ENCODE measurements at regions not wholly inside any gene's neighbourhood (a gene's known extent, or its start where the extent isn't known, plus 50 kb on each side); places are given as distances from the start of the nearest gene placed in this dataset.
"Not testable (repeated sequence)": the region's sequence is repeated elsewhere in the genome, so short reads cannot be mapped to it uniquely, and the experiment has no call there.

DNA sequence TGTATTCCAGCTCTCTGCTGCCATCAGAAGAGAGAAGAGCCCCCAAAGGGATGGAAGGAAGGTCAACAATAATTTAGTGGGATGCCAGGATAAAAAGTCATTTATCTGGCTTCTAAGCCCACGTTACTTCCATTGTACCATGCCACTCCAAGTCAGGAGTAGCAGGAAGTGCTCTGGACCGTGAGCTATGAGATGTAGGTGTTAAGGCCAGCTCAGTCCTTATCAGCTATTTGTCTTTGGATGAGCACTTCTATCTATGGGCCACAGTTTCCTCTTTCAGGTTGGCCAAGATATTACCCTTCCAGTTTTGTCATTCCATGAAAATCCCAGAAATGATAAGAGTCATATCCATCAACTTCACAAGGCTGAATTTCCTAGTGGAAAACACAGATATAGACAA lies 119.4 kb upstream of the CACUL1 start:
- no peak for ATAC-seq
- Mint-ChIP-seq H3K27me3 (peaks cover 20% of the 10 kb centered on the region), H3K27ac (no peak overlapping the region), H3K9me3 (peaks cover 12% of the 10 kb centered on the region), H3K4me3 (no peak overlapping the region), H3K36me3 (ENCODE audit: low read depth) (no peaks in the 10 kb centered on the region), H3K4me1 (no peaks in the 10 kb centered on the region)
- no peak for DNase-seq

DNA sequence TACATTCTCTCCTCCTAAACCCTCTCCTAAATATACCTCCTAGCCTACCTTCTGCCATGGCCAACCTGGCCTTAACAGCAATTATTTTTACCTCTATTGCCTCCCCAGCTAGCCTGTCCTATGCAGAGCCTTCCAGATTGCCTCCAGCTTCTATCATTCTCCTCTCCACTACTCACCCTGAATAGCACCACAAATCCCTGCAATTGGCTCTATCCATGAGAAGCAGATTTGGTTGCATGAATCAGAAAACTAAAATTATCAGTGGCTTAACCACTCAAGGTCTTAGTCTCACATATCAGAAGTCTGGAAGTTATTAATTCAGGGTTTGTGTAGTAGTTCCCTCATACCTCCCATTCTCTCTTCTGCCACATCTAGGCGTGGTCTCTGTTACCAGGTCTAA lies 120.3 kb upstream of the CACUL1 start:
- H3K4me3 Mint-ChIP-seq, result no peak overlapping the region
- DNase-seq, result no peak

DNA sequence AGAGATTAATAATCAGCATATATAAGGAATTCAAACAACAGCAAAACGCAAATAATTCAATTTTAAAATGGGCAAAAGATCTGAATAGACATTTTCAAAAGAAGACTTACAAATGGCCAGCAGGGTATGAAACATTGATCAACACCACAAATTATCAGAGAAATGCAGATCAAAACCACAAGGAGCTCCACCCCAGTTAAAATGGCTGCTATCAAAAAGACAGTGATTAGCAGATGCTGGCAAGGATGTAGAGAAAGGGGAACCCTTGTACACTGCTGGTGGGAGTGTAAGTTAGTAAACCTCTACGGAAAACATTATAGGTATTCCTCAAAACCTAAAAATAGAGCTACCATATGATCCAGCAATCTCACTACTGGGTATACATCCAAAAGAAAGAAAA lies 128.0 kb upstream of the CACUL1 start:
- Mint-ChIP-seq H3K27me3 (peaks cover 11% of the 10 kb centered on the region), H3K36me3 (ENCODE audit: low read depth) (no peaks in the 10 kb centered on the region), H3K9me3 (no peaks in the 10 kb centered on the region), H3K4me3 (no peak overlapping the region), H3K4me1 (no peaks in the 10 kb centered on the region), H3K27ac (no peak overlapping the region)
- no peak for ATAC-seq
- no peak for DNase-seq

More for the DNA sequence above, 120.3 kb upstream of the CACUL1 start:
- peaks cover 22% of the 10 kb centered on the region for H3K27me3 Mint-ChIP-seq
- no peak overlapping the region for H3K27ac Mint-ChIP-seq
- no peaks in the 10 kb centered on the region for H3K4me1 Mint-ChIP-seq
- ATAC-seq, result no peak
- H3K36me3 Mint-ChIP-seq (ENCODE audit: low read depth), result no peaks in the 10 kb centered on the region
- peaks cover 12% of the 10 kb centered on the region for H3K9me3 Mint-ChIP-seq

DNA sequence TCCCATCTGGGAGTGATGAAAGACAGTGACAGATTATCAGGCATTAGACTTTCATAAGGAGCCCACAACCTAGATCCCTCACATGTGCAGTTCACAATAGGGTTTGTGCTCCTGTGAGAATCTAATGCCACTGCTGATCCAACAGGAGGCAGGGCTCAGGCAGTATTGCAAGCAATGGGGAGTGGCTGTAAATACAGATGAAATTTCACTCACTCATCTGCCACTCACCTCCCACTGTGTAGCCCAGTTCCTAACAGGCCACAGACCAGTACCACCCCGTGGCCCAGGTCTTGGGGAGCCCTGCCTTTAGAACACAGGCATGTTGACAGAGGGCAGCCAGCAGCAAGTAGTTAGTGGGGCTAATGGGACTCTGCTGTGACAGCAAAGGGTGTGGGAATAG lies 137.3 kb upstream of the NANOS1 start:
- peaks cover 20% of the 10 kb centered on the region for H3K27me3 Mint-ChIP-seq
- H3K4me3 Mint-ChIP-seq, result no peak overlapping the region
- peaks cover 9% of the 10 kb centered on the region for H3K9me3 Mint-ChIP-seq
- DNase-seq (no peak), ATAC-seq (no peak)
- no peak overlapping the region for H3K27ac Mint-ChIP-seq
- H3K36me3 Mint-ChIP-seq (ENCODE audit: low read depth), result no peaks in the 10 kb centered on the region
- no peaks in the 10 kb centered on the region for H3K4me1 Mint-ChIP-seq

DNA sequence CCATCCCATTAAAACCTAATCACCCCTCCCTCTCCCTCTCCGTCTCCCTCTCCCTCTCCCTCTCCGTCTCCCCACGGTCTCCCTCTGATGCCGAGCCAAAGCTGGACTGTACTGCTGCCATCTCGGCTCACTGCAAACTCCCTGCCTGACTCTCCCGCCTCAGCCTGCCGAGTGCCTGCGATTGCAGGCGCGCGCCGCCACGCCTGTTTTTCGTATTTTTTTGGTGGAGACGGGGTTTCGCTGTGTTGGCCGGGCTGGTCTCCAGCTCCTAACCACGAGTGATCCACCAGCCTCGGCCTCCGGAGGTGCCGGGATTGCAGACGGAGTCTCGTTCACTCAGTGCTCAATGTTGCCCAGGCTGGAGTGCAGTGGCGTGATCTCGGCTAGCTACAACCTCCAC lies 134.6 kb upstream of the NANOS1 start:
- H3K27me3 Mint-ChIP-seq, result peaks cover 14% of the 10 kb centered on the region
- not testable (repeated sequence) for H3K27ac Mint-ChIP-seq; H3K4me3 Mint-ChIP-seq; DNase-seq; ATAC-seq; H3K9me3 Mint-ChIP-seq; H3K4me1 Mint-ChIP-seq; H3K36me3 Mint-ChIP-seq (ENCODE audit: low read depth)

DNA sequence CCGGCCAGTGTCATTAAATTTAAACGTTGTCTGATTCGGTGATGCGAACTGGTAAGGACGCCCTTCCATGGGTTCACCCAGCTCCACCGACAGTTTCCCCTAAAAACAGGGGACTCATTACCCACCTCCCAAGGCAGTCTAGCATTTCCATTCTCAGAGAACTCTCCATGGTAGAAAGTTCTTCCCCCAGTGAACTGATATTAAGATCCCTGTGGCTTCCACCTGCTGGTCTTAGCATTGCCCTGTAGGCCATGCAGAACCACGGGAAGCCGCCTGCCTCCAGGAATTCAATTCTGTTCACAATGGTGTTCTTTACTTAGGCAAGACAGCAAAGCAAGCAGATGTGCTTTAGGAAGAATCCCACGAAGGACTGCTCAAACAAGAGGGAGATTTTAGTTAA lies 128.9 kb upstream of the NANOS1 start:
- ATAC-seq (no peak), DNase-seq (no peak)
- no peaks in the 10 kb centered on the region for H3K27me3 Mint-ChIP-seq
- H3K36me3 Mint-ChIP-seq (ENCODE audit: low read depth), result no peaks in the 10 kb centered on the region
- no peak overlapping the region for H3K27ac Mint-ChIP-seq
- no peaks in the 10 kb centered on the region for H3K9me3 Mint-ChIP-seq
- no peaks in the 10 kb centered on the region for H3K4me1 Mint-ChIP-seq
- no peak overlapping the region for H3K4me3 Mint-ChIP-seq

DNA sequence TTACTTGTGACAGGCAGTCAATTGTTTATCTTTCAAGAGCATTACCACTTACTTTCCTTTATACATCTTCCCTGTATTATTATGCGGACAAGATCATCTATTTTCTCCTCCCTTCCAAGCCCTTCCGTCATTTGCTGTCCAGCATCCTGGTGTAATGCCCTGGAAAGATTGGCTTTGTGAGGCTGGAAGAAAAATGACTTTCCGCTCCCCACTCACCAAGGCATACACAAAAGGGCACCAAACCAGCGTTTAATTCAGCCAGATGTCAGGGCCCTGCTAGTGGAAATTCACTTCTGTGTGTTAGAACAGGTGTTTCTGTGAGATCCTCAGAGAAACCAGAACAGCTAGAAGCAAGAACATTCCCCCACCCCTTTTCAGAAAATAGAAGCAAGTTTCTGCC lies 128.1 kb upstream of the NANOS1 start:
- H3K36me3 Mint-ChIP-seq (ENCODE audit: low read depth), result no peaks in the 10 kb centered on the region
- DNase-seq (no peak), ATAC-seq (no peak)
- no peak overlapping the region for H3K4me3 Mint-ChIP-seq
- H3K27ac Mint-ChIP-seq, result no peak overlapping the region
- H3K9me3 Mint-ChIP-seq, result no peaks in the 10 kb centered on the region
- no peaks in the 10 kb centered on the region for H3K27me3 Mint-ChIP-seq
- H3K4me1 Mint-ChIP-seq, result no peaks in the 10 kb centered on the region

DNA sequence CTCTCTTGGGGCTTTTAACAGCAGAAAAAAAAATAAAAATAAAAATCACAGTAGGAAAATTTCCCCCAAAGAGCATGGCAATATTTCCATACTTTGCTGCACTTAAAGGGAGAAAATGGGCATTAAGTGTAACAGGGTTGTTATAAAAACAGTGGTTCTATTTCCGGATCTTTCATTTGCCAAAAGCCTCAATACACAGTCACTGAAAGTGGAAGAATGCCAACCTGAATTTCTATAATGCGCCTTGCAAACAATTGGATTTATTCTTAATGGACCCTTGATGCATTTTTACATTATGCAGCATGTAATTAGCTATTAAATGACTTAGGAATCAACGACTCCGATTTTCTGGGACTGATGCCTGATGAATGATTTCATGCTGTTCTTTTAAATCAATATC lies 127.6 kb upstream of the NANOS1 start:
- Mint-ChIP-seq H3K36me3 (ENCODE audit: low read depth) (no peaks in the 10 kb centered on the region), H3K9me3 (no peaks in the 10 kb centered on the region), H3K4me1 (no peaks in the 10 kb centered on the region), H3K27ac (no peak overlapping the region), H3K4me3 (no peak overlapping the region), H3K27me3 (no peaks in the 10 kb centered on the region)
- no peak for ATAC-seq
- DNase-seq, result no peak

DNA sequence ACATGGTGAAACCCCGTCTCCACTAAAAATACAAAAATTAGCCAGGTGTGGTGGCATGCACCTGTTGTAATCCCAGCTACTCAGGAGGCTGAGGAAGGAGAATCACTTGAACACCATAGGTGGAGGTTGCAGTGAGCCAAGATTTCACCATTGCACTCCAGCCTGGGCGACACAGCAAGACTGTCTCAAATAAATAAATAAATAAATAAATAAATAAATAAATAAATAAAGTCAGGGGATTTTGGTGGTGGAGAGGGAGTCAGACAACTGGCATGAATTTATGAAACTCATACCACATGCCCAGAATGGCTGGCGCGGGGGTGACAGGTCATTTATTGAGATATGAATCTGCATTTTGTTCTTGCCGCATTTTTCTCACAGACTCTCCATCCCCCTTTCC lies 126.9 kb upstream of the NANOS1 start:
- H3K9me3 Mint-ChIP-seq; H3K4me3 Mint-ChIP-seq; H3K36me3 Mint-ChIP-seq (ENCODE audit: low read depth); H3K4me1 Mint-ChIP-seq; DNase-seq; H3K27me3 Mint-ChIP-seq; H3K27ac Mint-ChIP-seq; ATAC-seq: not testable (repeated sequence)

DNA sequence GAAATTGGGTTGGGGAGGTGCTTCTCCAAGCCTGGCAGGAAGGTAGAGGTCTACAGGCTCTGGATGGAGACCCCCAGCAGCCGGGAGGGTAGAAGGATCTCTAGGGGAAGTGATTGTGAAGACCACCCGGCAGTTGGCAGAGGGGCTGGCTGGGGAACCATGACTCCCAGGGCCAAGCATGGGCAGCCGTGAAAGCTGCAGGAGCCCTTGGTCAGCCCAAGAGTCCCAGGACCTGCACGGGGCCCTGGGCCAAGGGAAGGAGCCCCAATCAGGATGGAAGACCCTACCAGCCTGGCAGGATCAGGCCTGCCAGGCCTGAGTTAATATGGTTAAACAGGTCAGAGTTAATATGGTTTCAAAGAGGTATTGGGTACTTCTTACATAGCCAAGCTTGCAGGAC lies 126.3 kb upstream of the NANOS1 start:
- Mint-ChIP-seq H3K27me3 (peaks cover 2% of the 10 kb centered on the region), H3K9me3 (no peaks in the 10 kb centered on the region), H3K27ac (no peak overlapping the region), H3K4me3 (no peak overlapping the region), H3K36me3 (ENCODE audit: low read depth) (no peaks in the 10 kb centered on the region), H3K4me1 (no peaks in the 10 kb centered on the region)
- DNase-seq, result no peak
- ATAC-seq, result no peak

DNA sequence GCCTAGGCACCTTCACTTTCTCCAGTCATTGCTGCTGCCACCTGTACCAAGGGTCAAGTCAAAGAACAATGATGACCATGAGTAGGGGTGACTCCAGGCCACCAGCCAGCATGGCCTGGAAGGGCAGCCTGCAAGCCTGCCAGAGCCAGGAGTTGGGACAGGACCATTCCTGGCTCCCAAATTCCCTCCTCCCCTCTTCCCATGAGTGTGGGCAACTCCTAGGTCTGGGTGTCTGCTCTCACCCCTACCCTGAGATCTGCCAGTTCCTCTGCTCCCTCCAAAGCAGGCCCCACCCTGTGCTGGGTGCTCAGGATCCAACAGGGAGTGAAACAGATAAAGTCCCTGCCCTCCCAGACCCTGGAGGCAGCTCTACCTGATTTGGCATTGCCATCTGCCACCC lies 125.8 kb upstream of the NANOS1 start:
- Mint-ChIP-seq H3K27me3 (peaks cover 2% of the 10 kb centered on the region), H3K4me3 (no peak overlapping the region), H3K27ac (no peak overlapping the region), H3K4me1 (no peaks in the 10 kb centered on the region), H3K36me3 (ENCODE audit: low read depth) (no peaks in the 10 kb centered on the region), H3K9me3 (no peaks in the 10 kb centered on the region)
- DNase-seq (no peak), ATAC-seq (no peak)

DNA sequence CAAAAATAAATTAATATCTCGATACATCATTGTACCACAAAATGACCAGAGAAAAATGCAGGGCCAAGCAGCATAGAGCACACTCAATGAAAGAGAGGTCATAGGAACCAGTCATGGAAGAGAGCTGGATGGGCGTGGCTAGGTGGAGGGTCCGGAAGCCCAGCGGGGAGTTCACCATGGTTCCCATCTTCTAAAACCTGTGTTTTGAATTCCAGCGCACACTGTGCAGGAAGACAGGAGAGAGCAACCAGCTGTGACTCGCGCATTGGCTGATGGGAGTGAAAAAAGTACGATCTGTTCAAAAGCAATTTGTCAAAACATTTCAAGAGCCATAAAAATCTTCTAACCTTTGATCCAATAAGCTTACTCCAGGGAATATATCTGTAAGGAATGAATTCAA lies 125.2 kb upstream of the NANOS1 start:
- Mint-ChIP-seq H3K4me1 (no peaks in the 10 kb centered on the region), H3K27me3 (peaks cover 2% of the 10 kb centered on the region), H3K9me3 (no peaks in the 10 kb centered on the region), H3K4me3 (no peak overlapping the region), H3K27ac (no peak overlapping the region), H3K36me3 (ENCODE audit: low read depth) (no peaks in the 10 kb centered on the region)
- no peak for DNase-seq
- no peak for ATAC-seq

DNA sequence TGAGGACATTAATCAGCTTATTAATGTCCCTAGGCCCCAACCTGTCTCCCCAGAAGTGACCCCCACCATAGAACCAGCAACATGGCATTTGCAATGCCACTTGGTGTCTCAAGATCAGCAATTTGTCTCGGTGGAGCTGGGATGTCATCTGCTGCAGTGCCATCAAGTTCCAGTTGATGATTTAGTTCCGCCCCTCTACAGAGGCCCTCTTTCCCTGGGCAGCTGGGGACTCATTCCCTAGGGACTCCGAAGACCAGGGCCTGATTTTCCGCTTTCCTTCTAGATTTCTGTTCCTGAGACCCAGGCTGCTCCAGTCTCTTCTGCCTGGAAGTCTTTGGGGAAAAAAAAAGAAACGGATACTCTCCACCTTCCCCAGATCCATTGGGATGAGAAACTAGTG lies 122.5 kb upstream of the NANOS1 start:
- H3K4me1 Mint-ChIP-seq, result no peaks in the 10 kb centered on the region
- no peak overlapping the region for H3K4me3 Mint-ChIP-seq
- H3K27ac Mint-ChIP-seq, result no peak overlapping the region
- peaks cover 5% of the 10 kb centered on the region for H3K27me3 Mint-ChIP-seq
- DNase-seq, result no peak
- no peaks in the 10 kb centered on the region for H3K36me3 Mint-ChIP-seq (ENCODE audit: low read depth)
- H3K9me3 Mint-ChIP-seq, result no peaks in the 10 kb centered on the region
- ATAC-seq, result no peak

DNA sequence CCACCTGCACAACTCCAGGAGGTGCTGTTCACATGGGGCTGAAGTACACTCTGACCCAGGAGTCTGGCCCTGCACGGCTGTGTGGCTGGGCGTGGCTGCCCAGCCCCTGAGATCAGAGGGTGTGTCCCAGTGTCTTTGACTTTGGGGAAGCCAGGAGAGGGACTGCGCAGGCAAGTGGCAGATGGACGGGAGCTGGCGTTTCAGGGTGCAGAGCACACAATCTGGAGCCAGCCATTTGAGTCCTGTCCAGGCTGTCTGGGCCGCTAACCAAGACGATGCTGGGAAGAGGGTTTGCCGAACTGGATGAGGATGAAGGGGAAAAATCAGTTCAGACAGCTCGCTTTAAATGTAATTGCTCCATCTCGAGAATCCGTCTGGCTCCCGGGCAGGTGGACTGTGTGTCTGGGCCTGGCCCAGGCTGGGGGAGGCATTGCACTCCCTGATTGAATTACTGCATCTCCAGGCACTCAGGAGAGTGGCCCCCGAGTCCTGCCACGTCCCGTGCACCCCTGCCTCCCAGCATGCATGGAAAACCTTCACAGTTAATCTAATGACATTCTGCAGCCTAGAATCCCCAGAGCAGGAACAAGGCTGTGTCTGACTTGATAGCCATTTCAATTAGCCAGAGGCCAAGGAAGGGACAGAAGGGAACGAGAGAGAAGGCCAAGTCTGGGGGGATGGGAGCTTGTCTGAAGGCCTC lies 120.8 kb upstream of the NANOS1 start:
- Mint-ChIP-seq H3K27ac (no peak overlapping the region), H3K4me3 (no peak overlapping the region), H3K4me1 (no peaks in the 10 kb centered on the region), H3K9me3 (no peaks in the 10 kb centered on the region), H3K36me3 (ENCODE audit: low read depth) (no peaks in the 10 kb centered on the region), H3K27me3 (peaks cover 7% of the 10 kb centered on the region)
- DNase-seq (no peak), ATAC-seq (no peak)

DNA sequence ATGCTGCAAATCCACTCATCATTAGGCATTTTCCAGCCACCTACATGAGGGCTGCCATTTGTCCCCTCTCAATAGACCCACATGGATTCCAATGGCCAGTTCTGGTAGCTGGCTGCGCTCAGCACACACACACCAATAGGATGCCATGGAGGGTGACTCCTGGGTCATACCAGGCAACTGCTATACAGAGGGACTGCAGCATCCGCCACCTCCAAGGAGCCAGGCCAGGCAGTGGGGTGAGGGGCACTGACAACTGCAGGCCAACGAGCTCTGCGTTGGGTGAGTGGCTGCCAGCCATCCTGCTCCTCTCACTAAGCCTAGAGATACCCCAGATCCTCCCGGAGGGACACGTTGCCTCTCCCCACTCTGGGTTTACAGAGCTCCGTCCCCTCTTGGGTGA lies 118.8 kb upstream of the NANOS1 start:
- Mint-ChIP-seq H3K27me3 (peaks cover 8% of the 10 kb centered on the region), H3K4me1 (no peaks in the 10 kb centered on the region), H3K4me3 (no peak overlapping the region), H3K27ac (no peak overlapping the region), H3K9me3 (no peaks in the 10 kb centered on the region), H3K36me3 (ENCODE audit: low read depth) (no peaks in the 10 kb centered on the region)
- no peak for DNase-seq
- no peak for ATAC-seq

DNA sequence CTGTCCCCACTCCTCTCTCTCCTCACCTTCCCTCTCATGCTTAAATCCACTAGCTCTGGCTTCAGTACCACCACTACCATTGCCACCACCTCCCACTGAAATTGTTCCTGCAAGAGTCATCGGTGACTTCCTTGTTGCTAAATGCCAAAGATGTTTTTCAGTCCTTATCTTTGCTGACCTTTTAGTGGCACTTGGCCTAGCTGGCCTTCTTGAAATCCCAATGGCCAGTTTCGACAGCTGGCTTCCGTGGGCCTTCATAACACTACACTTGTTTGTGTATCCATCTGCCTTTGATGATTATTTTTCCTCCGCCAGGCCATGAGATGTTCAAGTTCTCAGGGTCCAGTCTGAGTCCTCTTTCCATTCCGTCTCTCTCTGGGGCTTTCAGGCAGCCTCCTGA lies 118.2 kb upstream of the NANOS1 start:
- Mint-ChIP-seq H3K4me1 (no peaks in the 10 kb centered on the region), H3K27me3 (peaks cover 8% of the 10 kb centered on the region), H3K36me3 (ENCODE audit: low read depth) (no peaks in the 10 kb centered on the region), H3K27ac (no peak overlapping the region), H3K4me3 (no peak overlapping the region), H3K9me3 (no peaks in the 10 kb centered on the region)
- ATAC-seq (no peak), DNase-seq (no peak)

Measured in activated naive CD8-positive, alpha-beta T cell treated with anti-CD3 and anti-CD28 coated beads, Interleukin-2, amount 50 U/mL, for 24 hours (primary cell).